ENCODE measurements at regions not wholly inside any gene's neighbourhood (a gene's known extent, or its start where the extent isn't known, plus 50 kb on each side); places are given as distances from the start of the nearest gene placed in this dataset.

- Histone ChIP-seq H3K27ac (ENCODE audit: insufficient read depth, low read depth, low read length) (no peak overlapping the region), H3K4me2 (ENCODE audit: insufficient read depth, low read length) (no peak overlapping the region), H3K4me3 (replicated peaks in 1 of 3; ENCODE audit: insufficient read depth in 1 of 3, low read depth in 1 of 3, low read length in 3 of 3) (no peak overlapping the region), H3K36me3 (ENCODE audit: control insufficient read depth in 2 of 2, extremely low read depth in 1 of 2, insufficient read depth in 2 of 2, low read length in 2 of 2) (no peaks in the 10 kb centered on the region), H3K9me3 (replicated peaks; ENCODE audit: control insufficient read depth, insufficient read depth, low read length) (no peaks in the 10 kb centered on the region), H3K9ac (replicated peaks; ENCODE audit: extremely low read depth, insufficient read depth, low read length) (no peak overlapping the region), H3K9me1 (replicated peaks; ENCODE audit: control insufficient read depth, extremely low read depth, insufficient read depth, low read length) (no peaks in the 10 kb centered on the region), H3K4me1 (ENCODE audit: control insufficient read depth, extremely low read depth, insufficient read depth, low read length) (no peaks in the 10 kb centered on the region), H2AFZ (ENCODE audit: low read depth, low read length) (no peak overlapping the region), H3K79me2 (ENCODE audit: control insufficient read depth, insufficient read depth, low read length) (no peaks in the 10 kb centered on the region), H3K27me3 (ENCODE audit: control insufficient read depth in 2 of 2, insufficient read depth in 2 of 2, low read length in 2 of 2) (no peaks in the 10 kb centered on the region), H4K20me1 (replicated peaks; ENCODE audit: control insufficient read depth, extremely low read depth, insufficient read depth, low read length) (no peaks in the 10 kb centered on the region)
- no peak for TF ChIP-seq GATA2 (IDR thresholded peaks at IDR 0.05; ENCODE audit: insufficient read depth, insufficient read length, low read depth, low read length)
- no peak for TF ChIP-seq MAX (IDR thresholded peaks at IDR 0.05; ENCODE audit: insufficient read depth, insufficient read length)
- no peak for TF ChIP-seq MYC (IDR thresholded peaks at IDR 0.05; ENCODE audit: low read depth, low read length)
- FAIRE-seq (no peak), DNase-seq (ENCODE audit: low read depth, low spot score) (no peak)
- intact Hi-C loops (cut with micrococcal nuclease), result no loop called here
- BruUV-seq (replicated peaks), result no TSS peak
- ChIA-PET POLR2A (no interaction called here), CTCF (interaction anchor here (0.8 kb wide), 1 partner anchor 11 kb away, joined by 3 read pairs; no protein-coding TSS in a partner anchor)
- dilution Hi-C loops (cut with MboI; ENCODE audit: extremely low pct_ligation_motif_present, low sequenced_read_pairs), result no loop called here
Measured at GRCh38 chr1:221072214-221072613, 193.0 kb downstream of the HLX start.

GRCh38 chr1:221074332-221074731, 195.1 kb downstream of the HLX start:
- H3K36me3 ChIP-seq (ENCODE audit: control insufficient read depth in 2 of 2, extremely low read depth in 1 of 2, insufficient read depth in 2 of 2, low read length in 2 of 2), result no peaks in the 10 kb centered on the region
- no peak for TF ChIP-seq EZH2 (IDR thresholded peaks at IDR 0.05; ENCODE audit: borderline replicate concordance, low read depth, low read length, severe bottlenecking)
- no peaks in the 10 kb centered on the region for H3K79me2 ChIP-seq (ENCODE audit: control insufficient read depth, insufficient read depth, low read length)
- H3K27me3 ChIP-seq (ENCODE audit: control insufficient read depth in 2 of 2, insufficient read depth in 2 of 2, low read length in 2 of 2), result no peaks in the 10 kb centered on the region
- no peaks in the 10 kb centered on the region for H3K9me1 ChIP-seq (replicated peaks; ENCODE audit: control insufficient read depth, extremely low read depth, insufficient read depth, low read length)
- no TSS peak for BruUV-seq (replicated peaks)
- no peaks in the 10 kb centered on the region for H4K20me1 ChIP-seq (replicated peaks; ENCODE audit: control insufficient read depth, extremely low read depth, insufficient read depth, low read length)
- FAIRE-seq (no peak), DNase-seq (ENCODE audit: low read depth, low spot score) (no peak)
- ChIA-PET POLR2A (no interaction called here), CTCF (no interaction called here)
- H3K9ac ChIP-seq (replicated peaks; ENCODE audit: extremely low read depth, insufficient read depth, low read length), result no peak overlapping the region
- H3K27ac ChIP-seq (ENCODE audit: insufficient read depth, low read depth, low read length), result no peak overlapping the region
- no peaks in the 10 kb centered on the region for H3K4me1 ChIP-seq (ENCODE audit: control insufficient read depth, extremely low read depth, insufficient read depth, low read length)
- H3K9me3 ChIP-seq (replicated peaks; ENCODE audit: control insufficient read depth, insufficient read depth, low read length), result no peaks in the 10 kb centered on the region
- dilution Hi-C loops (cut with MboI; ENCODE audit: extremely low pct_ligation_motif_present, low sequenced_read_pairs) (no loop called here), intact Hi-C loops (cut with micrococcal nuclease) (no loop called here)
- no peak overlapping the region for H2AFZ ChIP-seq (ENCODE audit: low read depth, low read length)
- H3K4me3 ChIP-seq (replicated peaks in 1 of 3; ENCODE audit: insufficient read depth in 1 of 3, low read depth in 1 of 3, low read length in 3 of 3), result no peak overlapping the region
- no peak overlapping the region for H3K4me2 ChIP-seq (ENCODE audit: insufficient read depth, low read length)
